ENCODE measurements at regions not wholly inside any gene's neighbourhood (a gene's known extent, or its start where the extent isn't known, plus 50 kb on each side); places are given as distances from the start of the nearest gene placed in this dataset.

- TF ChIP-seq, protein P1, sequence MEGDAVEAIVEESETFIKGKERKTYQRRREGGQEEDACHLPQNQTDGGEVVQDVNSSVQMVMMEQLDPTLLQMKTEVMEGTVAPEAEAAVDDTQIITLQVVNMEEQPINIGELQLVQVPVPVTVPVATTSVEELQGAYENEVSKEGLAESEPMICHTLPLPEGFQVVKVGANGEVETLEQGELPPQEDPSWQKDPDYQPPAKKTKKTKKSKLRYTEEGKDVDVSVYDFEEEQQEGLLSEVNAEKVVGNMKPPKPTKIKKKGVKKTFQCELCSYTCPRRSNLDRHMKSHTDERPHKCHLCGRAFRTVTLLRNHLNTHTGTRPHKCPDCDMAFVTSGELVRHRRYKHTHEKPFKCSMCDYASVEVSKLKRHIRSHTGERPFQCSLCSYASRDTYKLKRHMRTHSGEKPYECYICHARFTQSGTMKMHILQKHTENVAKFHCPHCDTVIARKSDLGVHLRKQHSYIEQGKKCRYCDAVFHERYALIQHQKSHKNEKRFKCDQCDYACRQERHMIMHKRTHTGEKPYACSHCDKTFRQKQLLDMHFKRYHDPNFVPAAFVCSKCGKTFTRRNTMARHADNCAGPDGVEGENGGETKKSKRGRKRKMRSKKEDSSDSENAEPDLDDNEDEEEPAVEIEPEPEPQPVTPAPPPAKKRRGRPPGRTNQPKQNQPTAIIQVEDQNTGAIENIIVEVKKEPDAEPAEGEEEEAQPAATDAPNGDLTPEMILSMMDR (IDR thresholded peaks at IDR 0.05), result no peak
- TF ChIP-seq EZH2 (IDR thresholded peaks at IDR 0.05; ENCODE audit: borderline replicate concordance, insufficient read depth, low read depth, low read length, poor library complexity, severe bottlenecking), result no peak
Observed at GRCh38 chr4:81595798-81596610, 124.3 kb upstream of the RASGEF1B start.
